Activated CD4-positive, CD25-positive, alpha-beta regulatory T cell treated with anti-CD3 and anti-CD28 coated beads, Interleukin-2, amount 50 U/mL, for 16 hours (primary cell): ENCODE measurements at regions not wholly inside any gene's neighbourhood (a gene's known extent, or its start where the extent isn't known, plus 50 kb on each side); places are given as distances from the start of the nearest gene placed in this dataset.
"Not testable (repeated sequence)": the region's sequence is repeated elsewhere in the genome, so short reads cannot be mapped to it uniquely, and the experiment has no call there.

Experiments
- DNase-seq: peaks from one replicate; pipeline ENCODE4 v3.0.0-alpha.2; 2020; ENCODE audit warnings: low read depth, low spot score

- DNase-seq = no peak
Observed at GRCh38 chr2:61626827-61627226, 88.7 kb upstream of the XPO1 start.

DNA sequence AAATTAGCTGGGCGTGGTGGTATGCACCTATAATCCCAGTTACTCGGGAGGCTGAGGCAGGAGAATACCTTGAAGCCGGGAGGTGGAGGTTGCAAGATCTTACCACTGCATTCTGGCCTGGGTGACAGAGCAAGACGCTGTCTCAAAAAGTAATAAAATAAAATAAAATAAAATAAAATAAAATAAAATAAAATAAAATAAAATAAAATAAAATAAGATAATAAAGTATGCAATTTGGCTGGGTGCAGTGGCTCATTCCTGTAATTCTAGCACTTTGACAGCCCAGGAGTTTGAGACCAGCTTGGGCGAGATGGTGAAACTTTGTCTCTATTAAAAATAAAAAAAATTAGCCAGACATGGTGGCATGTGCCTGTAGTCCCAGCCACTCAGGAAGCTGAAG is 85.6 kb upstream of the XPO1 start:
- DNase-seq = no peak

DNA sequence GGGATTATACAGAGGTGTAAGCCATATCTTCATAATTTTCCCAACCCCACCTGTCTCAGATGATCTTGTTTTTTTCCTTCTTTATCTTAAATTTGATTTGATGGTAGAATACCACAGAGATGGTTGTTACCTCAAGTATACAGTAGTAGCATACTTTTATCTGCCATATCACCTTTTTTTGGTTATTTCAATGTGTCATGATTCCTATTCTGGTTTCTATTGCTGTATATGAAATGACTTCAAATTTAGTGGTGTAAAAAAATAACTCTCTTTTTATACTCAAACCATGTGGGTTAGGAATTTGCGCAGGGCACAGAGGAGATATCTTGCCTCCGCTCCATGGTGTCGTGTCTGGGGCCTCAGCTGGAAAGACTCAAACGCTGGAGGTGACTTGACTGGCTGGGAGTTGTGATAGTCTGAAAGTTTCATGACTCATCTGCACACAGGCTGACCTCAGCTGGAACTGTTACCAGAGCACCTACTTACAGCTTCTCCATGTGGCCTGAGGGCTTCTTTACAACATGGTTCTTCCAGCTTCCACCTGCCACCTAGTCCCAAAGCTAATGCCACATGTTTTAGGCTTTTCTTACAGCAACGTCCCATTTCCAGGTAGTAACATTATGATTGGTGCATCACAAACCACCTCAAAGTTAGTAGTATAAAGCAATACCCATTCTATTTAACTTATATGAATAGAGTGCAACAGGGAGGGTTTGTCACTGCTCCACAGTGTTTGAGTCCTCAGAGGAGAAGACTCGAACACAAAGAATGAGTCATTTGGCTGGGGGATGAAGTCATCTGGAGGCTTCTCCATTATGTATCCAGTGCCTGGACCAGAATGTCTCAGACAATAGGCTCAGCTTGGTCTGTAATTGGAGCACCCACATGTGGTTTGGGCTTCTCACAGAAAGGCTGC is 82.3 kb upstream of the XPO1 start:
- DNase-seq = no peak

- DNase-seq = no peak
Observed at GRCh38 chr2:61619561-61619960, 81.4 kb upstream of the XPO1 start.

DNA sequence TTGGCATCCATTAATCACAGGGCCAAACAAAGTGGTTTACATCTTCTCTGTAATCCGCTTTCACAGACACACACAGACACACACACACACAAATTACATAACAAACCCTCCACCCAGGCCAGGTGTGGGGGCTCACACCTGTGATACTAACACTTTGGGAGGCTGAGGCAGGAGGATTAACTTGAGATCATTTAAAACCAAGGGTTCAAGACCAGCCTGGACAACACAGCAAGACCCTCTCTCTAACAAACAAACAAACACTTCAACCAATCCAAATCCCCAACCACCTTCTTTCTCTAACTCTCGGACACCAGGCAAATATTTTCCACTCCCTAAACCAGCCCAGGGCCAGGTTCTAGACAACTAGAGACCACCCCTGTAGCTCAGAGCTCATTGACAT is 79.5 kb upstream of the XPO1 start:
- no peak for DNase-seq

DNA sequence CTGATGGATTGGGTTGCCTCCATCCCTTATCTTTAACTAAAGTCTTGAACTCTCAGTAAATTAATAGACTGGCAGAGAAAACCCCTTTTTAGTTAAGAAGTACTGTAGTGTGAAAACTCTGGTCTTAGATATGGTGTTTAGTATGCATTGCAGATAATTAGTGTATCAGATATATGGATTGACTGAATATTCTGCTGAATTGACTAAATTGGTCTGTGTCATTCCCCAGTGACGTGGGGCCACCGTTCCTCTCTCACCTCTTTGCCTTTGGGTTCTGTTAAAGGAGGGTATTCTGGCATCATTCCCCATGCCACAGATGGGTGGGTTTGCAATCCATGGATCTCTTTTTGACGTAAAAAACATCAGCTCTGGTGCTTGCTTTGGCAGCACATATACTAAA is 67.1 kb upstream of the XPO1 start:
- DNase-seq = no peak

DNA sequence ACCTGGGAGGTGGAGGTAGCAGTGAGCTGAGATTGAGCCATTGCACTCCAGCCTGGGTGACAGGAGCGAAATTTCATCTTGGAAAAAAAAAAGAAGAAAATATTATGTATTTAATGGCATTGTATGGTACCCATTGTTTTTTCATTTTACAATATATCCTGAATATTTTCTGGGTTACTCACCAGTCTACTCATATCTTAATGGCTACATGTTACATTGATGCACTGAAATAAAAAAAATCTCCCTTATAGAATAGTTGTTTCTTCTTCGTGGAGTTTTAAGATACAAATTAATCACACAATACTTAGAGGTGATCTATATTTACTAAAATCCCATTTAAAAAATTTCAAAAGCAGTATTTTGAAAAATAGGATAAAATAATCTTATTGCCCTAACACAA is 66.3 kb upstream of the XPO1 start:
- no peak for DNase-seq

GRCh38 chr2:61598515-61599156 is 60.5 kb upstream of the XPO1 start:
- not testable (repeated sequence) for DNase-seq

GRCh38 chr2:61597300-61598289 is 59.4 kb upstream of the XPO1 start:
- DNase-seq = no peak

- not testable (repeated sequence) for DNase-seq
Observed at GRCh38 chr2:61594201-61594600, 56.0 kb upstream of the XPO1 start.

DNA sequence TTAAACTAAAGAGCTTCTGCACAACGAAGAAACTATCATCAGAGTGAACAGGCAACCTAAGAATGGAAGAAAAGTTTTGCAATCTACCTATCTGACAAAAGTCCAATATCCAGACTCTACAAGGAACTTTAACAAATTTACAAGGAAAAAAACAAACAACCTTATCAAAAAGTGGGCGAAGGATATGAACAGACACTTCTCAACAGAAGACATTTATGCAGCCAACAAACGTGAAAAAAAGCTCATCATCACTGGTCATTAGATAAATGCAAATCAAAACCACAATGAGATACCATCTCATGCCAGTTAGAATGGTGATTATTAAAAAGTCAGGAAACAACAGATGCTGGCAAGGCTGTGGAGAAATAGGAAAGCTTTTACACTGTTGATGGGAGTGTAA is 55.5 kb upstream of the XPO1 start:
- not testable (repeated sequence) for DNase-seq

GRCh38 chr2:61590214-61590613 is 52.1 kb upstream of the XPO1 start:
- no peak for DNase-seq

DNA sequence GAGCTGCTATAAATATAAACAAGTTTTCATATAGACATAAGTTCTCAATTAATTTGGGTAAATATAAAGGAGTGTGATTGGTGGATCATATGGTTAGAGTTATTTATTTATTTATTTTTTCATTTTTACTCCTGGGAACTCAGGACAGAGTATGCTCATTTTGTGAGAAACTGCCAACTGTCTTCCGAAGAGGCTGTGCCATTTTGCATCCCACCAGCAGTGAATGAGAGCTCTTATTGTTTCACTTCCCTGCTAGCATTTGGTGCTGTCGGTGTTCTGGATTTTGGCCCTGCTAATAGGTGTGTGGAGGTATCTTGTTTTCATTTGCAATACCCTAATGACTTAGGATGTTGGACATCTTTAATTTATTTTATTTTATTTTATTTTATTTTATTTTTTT is 50.4 kb upstream of the XPO1 start:
- no peak for DNase-seq
